ENCODE measurements at regions not wholly inside any gene's neighbourhood (a gene's known extent, or its start where the extent isn't known, plus 50 kb on each side); places are given as distances from the start of the nearest gene placed in this dataset.

DNA sequence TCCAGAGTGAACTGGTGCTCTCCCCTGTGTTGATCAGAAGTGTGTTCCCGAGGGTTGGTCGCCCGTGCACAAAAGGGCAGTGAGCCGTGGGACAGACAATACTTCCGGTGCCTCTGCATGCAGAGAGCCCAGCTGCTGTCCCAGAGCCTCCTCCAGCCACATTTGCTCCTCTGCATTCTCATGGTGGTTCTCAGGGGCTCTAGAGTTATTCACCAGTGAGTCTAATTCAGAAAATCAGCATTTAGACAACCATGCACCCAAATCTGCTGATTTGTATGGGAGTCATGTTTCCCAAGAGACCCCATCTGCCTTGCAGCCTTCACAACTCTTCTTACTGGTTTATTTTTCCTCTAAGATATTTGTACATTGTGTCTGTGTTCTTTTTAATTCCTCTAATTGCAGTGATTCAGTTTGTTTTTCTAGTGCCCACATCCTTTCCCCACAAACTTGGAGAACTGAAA is 107.0 kb upstream of the SPRED1 start:
- TF ChIP-seq, protein P1, sequence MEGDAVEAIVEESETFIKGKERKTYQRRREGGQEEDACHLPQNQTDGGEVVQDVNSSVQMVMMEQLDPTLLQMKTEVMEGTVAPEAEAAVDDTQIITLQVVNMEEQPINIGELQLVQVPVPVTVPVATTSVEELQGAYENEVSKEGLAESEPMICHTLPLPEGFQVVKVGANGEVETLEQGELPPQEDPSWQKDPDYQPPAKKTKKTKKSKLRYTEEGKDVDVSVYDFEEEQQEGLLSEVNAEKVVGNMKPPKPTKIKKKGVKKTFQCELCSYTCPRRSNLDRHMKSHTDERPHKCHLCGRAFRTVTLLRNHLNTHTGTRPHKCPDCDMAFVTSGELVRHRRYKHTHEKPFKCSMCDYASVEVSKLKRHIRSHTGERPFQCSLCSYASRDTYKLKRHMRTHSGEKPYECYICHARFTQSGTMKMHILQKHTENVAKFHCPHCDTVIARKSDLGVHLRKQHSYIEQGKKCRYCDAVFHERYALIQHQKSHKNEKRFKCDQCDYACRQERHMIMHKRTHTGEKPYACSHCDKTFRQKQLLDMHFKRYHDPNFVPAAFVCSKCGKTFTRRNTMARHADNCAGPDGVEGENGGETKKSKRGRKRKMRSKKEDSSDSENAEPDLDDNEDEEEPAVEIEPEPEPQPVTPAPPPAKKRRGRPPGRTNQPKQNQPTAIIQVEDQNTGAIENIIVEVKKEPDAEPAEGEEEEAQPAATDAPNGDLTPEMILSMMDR (IDR thresholded peaks at IDR 0.05; ENCODE audit: low read depth, low read length, missing control alignments): no peak
- DNase-seq (ENCODE audit: extremely low read depth, low read depth): no peak
- H3K4me3 ChIP-seq (replicated peaks; ENCODE audit: low read depth, low read length): no peak overlapping the region

DNA sequence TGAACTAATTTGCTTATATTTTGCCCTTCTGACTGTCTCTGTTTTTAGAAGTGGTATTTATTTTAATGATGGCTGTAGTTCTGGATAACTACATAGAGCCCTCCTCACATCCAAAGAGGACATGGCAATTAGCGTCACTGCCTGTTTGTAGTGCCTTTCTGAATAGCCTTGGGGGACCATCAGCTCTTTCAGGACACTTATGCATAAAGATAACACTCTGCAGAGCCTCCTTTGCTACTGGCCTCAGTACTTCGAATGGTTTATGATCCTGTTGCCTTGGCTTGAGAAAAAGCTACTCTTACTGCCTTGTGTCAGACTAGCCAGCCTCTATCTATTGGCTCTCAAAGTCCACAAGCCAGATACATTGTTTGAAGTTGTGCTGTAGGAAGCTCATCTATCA is 105.4 kb upstream of the SPRED1 start:
- TF ChIP-seq, protein P1 (IDR thresholded peaks at IDR 0.05; ENCODE audit: low read depth, low read length, missing control alignments): no peak
- H3K4me3 ChIP-seq (replicated peaks; ENCODE audit: low read depth, low read length): no peak overlapping the region
- DNase-seq (ENCODE audit: extremely low read depth, low read depth): no peak

DNA sequence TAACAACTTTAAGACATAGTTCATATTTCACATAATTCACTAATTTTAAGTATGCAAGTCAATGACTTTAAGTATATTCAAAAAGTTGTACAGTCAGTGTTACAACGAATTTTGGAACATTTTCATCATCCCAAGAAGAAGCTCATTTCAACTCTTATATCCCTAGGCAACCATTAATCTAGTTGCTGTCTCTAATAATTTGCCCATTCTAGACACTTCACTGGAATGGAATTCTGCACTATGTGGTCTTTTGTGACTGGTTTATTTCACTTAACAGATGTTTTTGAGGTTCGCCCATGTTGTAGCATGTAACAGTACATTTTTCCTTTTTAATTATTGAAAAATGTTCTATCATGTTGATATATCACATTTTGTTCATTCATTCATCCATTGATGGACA is 104.2 kb upstream of the SPRED1 start:
- no peak for DNase-seq (ENCODE audit: extremely low read depth, low read depth)
- TF ChIP-seq, protein P1 (IDR thresholded peaks at IDR 0.05; ENCODE audit: low read depth, low read length, missing control alignments): no peak
- no peak overlapping the region for H3K4me3 ChIP-seq (replicated peaks; ENCODE audit: low read depth, low read length)

DNA sequence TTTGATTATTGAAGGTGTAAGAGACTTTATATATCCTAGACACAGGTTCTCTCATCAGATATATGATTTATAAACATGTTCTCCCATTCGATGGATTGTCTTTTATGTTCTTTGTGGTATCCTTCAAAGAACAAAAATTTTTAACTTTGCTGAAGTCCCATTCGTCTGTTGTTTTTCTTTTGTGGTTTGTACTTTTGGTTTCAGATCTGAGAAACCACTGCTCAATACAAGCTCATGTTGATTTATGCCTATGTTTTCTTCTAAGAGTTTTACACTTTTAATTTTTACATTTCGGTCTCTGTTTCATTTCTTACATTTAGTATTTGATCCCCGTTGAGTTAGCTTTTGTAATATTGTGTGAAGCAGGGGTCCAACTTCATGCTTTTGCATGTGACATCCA is 103.3 kb upstream of the SPRED1 start:
- TF ChIP-seq, protein P1 (IDR thresholded peaks at IDR 0.05; ENCODE audit: low read depth, low read length, missing control alignments): no peak
- DNase-seq (ENCODE audit: extremely low read depth, low read depth): no peak
- no peak overlapping the region for H3K4me3 ChIP-seq (replicated peaks; ENCODE audit: low read depth, low read length)

DNA sequence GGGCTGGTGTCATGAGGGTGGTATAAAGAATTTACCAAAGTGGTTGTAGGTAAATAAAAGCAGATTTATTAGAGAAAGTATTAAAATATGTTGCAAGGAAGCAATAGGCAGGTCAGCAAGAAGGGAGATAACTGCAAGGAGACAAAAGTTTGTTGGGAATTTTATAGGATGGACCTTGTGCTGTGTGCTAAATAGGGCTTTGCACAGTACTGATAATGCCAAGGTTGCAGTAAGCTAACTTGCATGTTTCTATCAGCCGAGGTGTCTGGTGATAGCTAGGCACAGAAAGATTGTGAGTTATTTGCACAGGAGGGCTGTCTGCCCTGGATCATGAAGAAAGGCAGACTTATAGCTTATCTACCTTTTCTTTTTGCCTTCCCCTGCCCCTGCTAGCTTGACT is 102.5 kb upstream of the SPRED1 start:
- TF ChIP-seq, protein P1 (IDR thresholded peaks at IDR 0.05; ENCODE audit: low read depth, low read length, missing control alignments): no peak

DNA sequence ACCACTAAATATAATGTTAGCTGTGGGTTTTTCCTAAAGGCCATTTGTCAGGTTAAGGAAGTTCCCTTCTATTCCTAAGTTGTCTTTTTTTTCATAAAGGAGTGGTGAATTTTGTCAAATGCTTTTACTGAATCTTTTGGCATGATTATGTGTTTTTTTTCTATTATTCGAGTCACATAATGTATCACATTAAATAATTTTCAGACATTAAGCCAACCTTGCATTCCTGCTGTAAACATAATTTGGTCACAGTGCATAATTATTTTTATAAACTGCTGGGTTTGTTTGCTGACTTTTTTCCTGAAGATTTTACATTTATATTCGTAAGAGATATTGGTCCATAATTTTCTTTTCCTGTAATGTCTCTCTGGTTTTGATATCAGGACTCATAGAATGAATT is 101.8 kb upstream of the SPRED1 start:
- no peak for DNase-seq (ENCODE audit: extremely low read depth, low read depth)
- TF ChIP-seq, protein P1 (IDR thresholded peaks at IDR 0.05; ENCODE audit: low read depth, low read length, missing control alignments): no peak
- H3K4me3 ChIP-seq (replicated peaks; ENCODE audit: low read depth, low read length): no peak overlapping the region

More for the DNA sequence above, 102.5 kb upstream of the SPRED1 start:
- H3K4me3 ChIP-seq (replicated peaks; ENCODE audit: low read depth, low read length): no peak overlapping the region
- no peak for DNase-seq (ENCODE audit: extremely low read depth, low read depth)

DNA sequence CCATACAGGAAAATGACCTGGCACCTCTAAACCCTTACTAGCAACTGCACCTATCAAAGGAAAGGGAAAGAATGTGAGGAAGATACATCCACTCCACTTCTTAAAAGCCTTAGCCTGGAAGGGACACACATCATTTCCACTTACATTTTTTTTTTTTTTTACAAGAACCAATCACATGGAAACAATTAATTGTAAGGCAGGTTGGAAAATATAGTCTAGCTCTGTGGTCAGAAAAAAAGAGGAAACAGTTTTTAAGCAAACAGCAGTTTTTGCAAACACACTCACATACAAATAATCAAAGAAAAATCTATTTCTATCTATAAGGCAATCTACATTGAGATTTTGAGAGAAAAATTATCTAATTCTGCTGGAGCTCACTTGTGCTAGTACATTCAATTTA is 98.9 kb upstream of the SPRED1 start:
- H3K4me3 ChIP-seq (replicated peaks; ENCODE audit: low read depth, low read length): no peak overlapping the region
- TF ChIP-seq, protein P1 (IDR thresholded peaks at IDR 0.05; ENCODE audit: low read depth, low read length, missing control alignments): no peak
- DNase-seq (ENCODE audit: extremely low read depth, low read depth): no peak
